Dedifferentiated amniotic fluid mesenchymal stem cell (primary cell): ENCODE measurements at regions not wholly inside any gene's neighbourhood (a gene's known extent, or its start where the extent isn't known, plus 50 kb on each side); places are given as distances from the start of the nearest gene placed in this dataset.
A peak's percentile ranks its signal among the peaks of the same experiment; 100 is the strongest.

Experiments used
- DNase-seq: peaks from one replicate; pipeline ENCODE4 v3.0.0-alpha.2; 2016; ENCODE audit errors: extremely low spot score

- DNase-seq: no peak
Observed at GRCh38 chr10:45197816-45198485, 117.5 kb downstream of the OR13A1 start.

- no peak for DNase-seq
Observed at GRCh38 chr10:45198486-45199204, 116.8 kb downstream of the OR13A1 start.

- DNase-seq: no peak
Observed at GRCh38 chr10:45199205-45199740, 116.1 kb downstream of the OR13A1 start.

- no peak for DNase-seq
Observed at GRCh38 chr10:45201271-45201670, 114.1 kb downstream of the OR13A1 start.

GRCh38 chr10:45202242-45202641 lies 113.2 kb downstream of the OR13A1 start:
- no peak for DNase-seq

GRCh38 chr10:45204954-45205775 lies 110.2 kb downstream of the OR13A1 start:
- no peak for DNase-seq

- no peak for DNase-seq
Observed at GRCh38 chr10:45209888-45210287, 105.5 kb downstream of the OR13A1 start.

GRCh38 chr10:45211576-45211975 lies 103.8 kb downstream of the OR13A1 start:
- no peak for DNase-seq

GRCh38 chr10:45219416-45219815 lies 96.0 kb downstream of the OR13A1 start:
- DNase-seq: no peak

- DNase-seq: no peak
Observed at GRCh38 chr10:45220931-45221330, 94.5 kb downstream of the OR13A1 start.

- DNase-seq: no peak
Observed at GRCh38 chr10:45224219-45224841, 91.1 kb downstream of the OR13A1 start.

GRCh38 chr10:45227042-45227441 lies 88.4 kb downstream of the OR13A1 start:
- no peak for DNase-seq

- DNase-seq: no peak
Observed at GRCh38 chr10:45227456-45227855, 88.0 kb downstream of the OR13A1 start.

GRCh38 chr10:45229823-45230222 lies 85.6 kb downstream of the OR13A1 start:
- no peak for DNase-seq

- peak; percentile 71 for DNase-seq
Observed at GRCh38 chr10:45235260-45235769, 80.1 kb downstream of the OR13A1 start.

GRCh38 chr10:45235798-45236220 lies 79.6 kb downstream of the OR13A1 start:
- no peak for DNase-seq

GRCh38 chr10:45238896-45239295 lies 76.5 kb downstream of the OR13A1 start:
- no peak for DNase-seq

GRCh38 chr10:45239642-45240041 lies 75.8 kb downstream of the OR13A1 start:
- no peak for DNase-seq

GRCh38 chr10:45241865-45242520 lies 73.4 kb downstream of the OR13A1 start:
- no peak for DNase-seq

- no peak for DNase-seq
Observed at GRCh38 chr10:45243261-45243660, 72.1 kb downstream of the OR13A1 start.

- no peak for DNase-seq
Observed at GRCh38 chr10:45246522-45246921, 68.9 kb downstream of the OR13A1 start.
